K562 (cell line): ENCODE measurements at regions not wholly inside any gene's neighbourhood (a gene's known extent, or its start where the extent isn't known, plus 50 kb on each side); places are given as distances from the start of the nearest gene placed in this dataset.
A peak's percentile ranks its signal among the peaks of the same experiment; 100 is the strongest.

ENCODE experiments used
- ATAC-seq: fragments of 200-7000 bp; cut with Tn5 transposase; 3 replicates; pipeline ENCODE4 v1.9.1; 2020; ENCODE audit warnings: moderate library complexity
- BruUV-seq: library from RNA; stranded (reverse); fragments of 400-500 nt; replicated peaks from 2 replicates; lab custom pipeline; 2021; lab: Mats Ljungman, UMichigan
- CTCF ChIA-PET: fragments of 300-600 bp; formaldehyde crosslinking; extraction: SDS; loops from one replicate; lab custom pipeline; 2021; ENCODE audit warnings: low intra/inter-chr PET ratio; lab: Yijun Ruan, JAX
- POLR2A ChIA-PET: fragments of 300-600, 350-650 bp; sonication (Branson Sonifier 250); formaldehyde crosslinking; extraction: SDS; loops from one replicate; lab custom pipeline; 2021; ENCODE audit warnings: antibody characterized with exemption, inconsistent platforms; lab: Yijun Ruan, JAX
- DNase-seq, 4 experiments: peaks; one replicate each; pipeline versions ENCODE4 v3.0.0 to v3.0.0-alpha.2; 2011 to 2018; ENCODE audit warnings: low spot score in 3 of 4, mixed read lengths in 3 of 4; ENCODE audit errors: extremely low read depth in 1 of 4
- FAIRE-seq: peaks from 2 replicates; lab custom pipeline; 2011; peaks lifted over from hg19 to GRCh38; lab: Jason Lieb, UNC
- H2AFZ ChIP-seq: 2 replicates; pipeline ENCODE4 v1.6.0; 2011; ENCODE audit warnings: low read depth, low read length, control low read depth, inconsistent platforms
- H3K27ac ChIP-seq: fragments of 200-600 bp; 3 replicates; pipeline ENCODE4 v1.8.0; 2011; ENCODE audit warnings: low read depth, mild to moderate bottlenecking, control low read depth, inconsistent platforms, low read length, moderate library complexity, mixed read lengths; ENCODE audit errors: extremely low read depth
- H3K27me3 ChIP-seq, 2 experiments: fragments of 300-600 bp in 1 of 2; 2 replicates in 1 of 2; 3 replicates in 1 of 2; pipeline versions ENCODE4 v1.6.0 to v1.8.0; 2011; ENCODE audit warnings: inconsistent platforms in 2 of 2, low read length in 2 of 2, mild to moderate bottlenecking in 1 of 2, mixed read lengths in 1 of 2, moderate library complexity in 1 of 2; ENCODE audit not compliant: control insufficient read depth in 2 of 2, insufficient read depth in 2 of 2
- H3K36me3 ChIP-seq: fragments of 300-600 bp; 3 replicates; pipeline ENCODE4 v1.8.0; 2011; ENCODE audit warnings: mild to moderate bottlenecking, low read length, inconsistent platforms; ENCODE audit not compliant: control insufficient read depth, insufficient read depth
- H3K4me1 ChIP-seq, 2 experiments: fragments of 200-600 bp in 1 of 2; replicated peaks in 1 of 2; 2 replicates in 1 of 2; 3 replicates in 1 of 2; pipeline versions ENCODE4 v1.5.1 to v1.8.0; 2011; ENCODE audit warnings: inconsistent platforms in 2 of 2, low read length in 2 of 2, mild to moderate bottlenecking in 1 of 2, mixed read lengths in 1 of 2, moderate library complexity in 1 of 2; ENCODE audit not compliant: control insufficient read depth in 2 of 2, insufficient read depth in 2 of 2
- H3K4me2 ChIP-seq: 2 replicates; pipeline ENCODE4 v1.6.1; 2011; ENCODE audit warnings: low read length, control low read depth, inconsistent platforms, mixed read lengths; ENCODE audit not compliant: insufficient read depth
- H3K4me3 ChIP-seq: fragments of 200-600 bp; sonication (generic), shearing (Covaris generic); 2 replicates; pipeline ENCODE4 v1.5.1; 2016; ENCODE audit warnings: control low read depth, inconsistent platforms
- H3K79me2 ChIP-seq: fragments of 200-600 bp; 3 replicates; pipeline ENCODE4 v1.8.0; 2011; ENCODE audit warnings: low read length, inconsistent platforms; ENCODE audit not compliant: control insufficient read depth, insufficient read depth
- H3K9ac ChIP-seq, 2 experiments: 2 replicates each; pipeline versions ENCODE4 v1.6.0 to v1.6.1; 2011; ENCODE audit warnings: low read depth in 2 of 2, low read length in 2 of 2, control low read depth in 1 of 2, inconsistent platforms in 1 of 2, mild to moderate bottlenecking in 1 of 2, mixed read lengths in 1 of 2; ENCODE audit not compliant: insufficient read depth in 1 of 2
- H3K9me1 ChIP-seq: one replicate; pipeline ENCODE4 v1.6.0; 2011; ENCODE audit warnings: inconsistent platforms, mild to moderate bottlenecking, low read length, moderate library complexity; ENCODE audit not compliant: control insufficient read depth, insufficient read depth
- H3K9me3 ChIP-seq: replicated peaks from 2 replicates; pipeline ENCODE4 v1.5.1; 2011; ENCODE audit warnings: low read depth, low read length, inconsistent platforms; ENCODE audit not compliant: control insufficient read depth, insufficient read depth
- H4K20me1 ChIP-seq: replicated peaks from 2 replicates; pipeline ENCODE4 v1.6.1; 2011; ENCODE audit warnings: low read length, inconsistent platforms, mixed read lengths; ENCODE audit not compliant: control insufficient read depth, insufficient read depth
- CEBPB ChIP-seq: fragments of 450-650 bp; IDR thresholded peaks from 2 replicates; pipeline ENCODE4 v1.6.1; 2016; ENCODE audit warnings: missing genetic modification characterization, missing compliant biosample characterization
- CEBPG ChIP-seq, 3 experiments: fragments of 200-800 bp in 1 of 3; sonication (Bioruptor generic) in 1 of 3; sonication (generic) in 1 of 3; formaldehyde crosslinking in 1 of 3; IDR thresholded peaks in 2 of 3; conservative IDR thresholded peaks in 1 of 3; 2 replicates each; pipeline versions ENCODE4 v1.6.1 to v1.8.0; 2016 to 2022; ENCODE audit warnings: missing compliant biosample characterization in 2 of 3, missing genetic modification characterization in 2 of 3, mild to moderate bottlenecking in 1 of 3, missing genetic modification reagents in 1 of 3
- GATA2 ChIP-seq: sonication (generic); formaldehyde crosslinking; IDR thresholded peaks from 2 replicates; pipeline ENCODE4 v1.4.0; 2020; ENCODE audit warnings: mild to moderate bottlenecking, missing genetic modification reagents
- HDGF ChIP-seq: fragments of 450-650 bp; IDR thresholded peaks from 2 replicates; pipeline ENCODE4 v1.6.1; 2016
- HINFP ChIP-seq: fragments of 450-650 bp; conservative IDR thresholded peaks from 2 replicates; pipeline ENCODE4 v1.6.1; 2016; ENCODE audit warnings: missing genetic modification characterization, low read depth, mild to moderate bottlenecking, control low read depth, missing compliant biosample characterization
- KLF13 ChIP-seq: fragments of 450-650 bp; IDR thresholded peaks from 2 replicates; pipeline ENCODE4 v1.6.1; 2016; ENCODE audit warnings: missing genetic modification characterization, low read depth, mild to moderate bottlenecking, missing compliant biosample characterization, moderate library complexity, borderline replicate concordance
- MAFF ChIP-seq: IDR thresholded peaks from 2 replicates; pipeline ENCODE4 v1.6.1; 2012; ENCODE audit warnings: low read length, improper control_type of control experiment
- MAFK ChIP-seq: IDR thresholded peaks from 2 replicates; pipeline ENCODE4 v1.6.1; 2011; ENCODE audit warnings: low read length, improper control_type of control experiment
- MYC ChIP-seq, 2 experiments: fragments of 250-450 bp in 1 of 2; sonication (Bioruptor Pico) in 1 of 2; IDR thresholded peaks; 2 replicates each; pipeline versions ENCODE4 v1.5.1 to v1.6.1; 2012 to 2021; ENCODE audit warnings: low read depth in 2 of 2, borderline replicate concordance in 1 of 2, improper control_type of control experiment in 1 of 2, low read length in 1 of 2, mild to moderate bottlenecking in 1 of 2, moderate library complexity in 1 of 2
- NELFE ChIP-seq: IDR thresholded peaks from 2 replicates; pipeline ENCODE4 v1.6.1; 2011; ENCODE audit warnings: mild to moderate bottlenecking; ENCODE audit not compliant: insufficient read depth, insufficient read length
- RCOR1 ChIP-seq, 2 experiments: IDR thresholded peaks; 2 replicates each; pipeline ENCODE4 v1.6.1; 2012; ENCODE audit warnings: low read depth in 2 of 2, low read length in 2 of 2, borderline replicate concordance in 1 of 2, improper control_type of control experiment in 1 of 2
- RHOXF2B ChIP-seq: fragments of 250-450 bp; sonication (Bioruptor Pico); conservative IDR thresholded peaks from 2 replicates; pipeline ENCODE4 v1.5.1; 2021
- TAF7 ChIP-seq: fragments of 450-650 bp; IDR thresholded peaks from 2 replicates; pipeline ENCODE4 v1.6.1; 2016; ENCODE audit warnings: missing genetic modification characterization, missing compliant biosample characterization
- TSC22D4 ChIP-seq: fragments of 450-650 bp; IDR thresholded peaks from 2 replicates; pipeline ENCODE4 v1.6.1; 2016; ENCODE audit warnings: missing genetic modification characterization, missing biosample characterization, control low read depth
- ZNF316 ChIP-seq: fragments of 450-650 bp; IDR thresholded peaks from 2 replicates; pipeline ENCODE4 v1.6.1; 2016
- WGBS: fragments of 100-300 bp; shearing (Covaris generic); methylation state at CpG from one replicate; pipeline ENCODE4 v1.1.6; 2016; ENCODE audit warnings: low coverage, mixed read lengths; ENCODE audit not compliant: insufficient coverage; ENCODE audit errors: missing lambda C conversion rate; 5-methylcytosine and 5-hydroxymethylcytosine counted together
- in situ Hi-C: fragments of 300-500 bp; cut with MboI; formaldehyde crosslinking; loops from 4 replicates; pipeline ENCODE4 v1.15.0; 2018; ENCODE audit warnings: inconsistent platforms, mixed read lengths
- intact Hi-C: fragments of 100-400 bp; cut with micrococcal nuclease; formaldehyde crosslinking; loops from 2 replicates; pipeline ENCODE4 v1.14.2; 2022

- TF ChIP-seq MAFK (0 out of 2 replicates have a peak, but pooled peaks have one; percentile 4), CEBPG (CRISPR knock-in tag; IDR thresholded peaks at IDR 0.05) (no peak), CEBPG (tag; conservative IDR thresholded peaks at IDR 0.05 in 1 of 2, IDR thresholded peaks at IDR 0.05 in 1 of 2) (peak in 1 of 2 experiments; percentile 69; a peak in 2 of 4 replicates), NELFE (peak; percentile 31), CEBPB (tag) (peak; percentile 90), HDGF (no peak)
- Histone ChIP-seq H3K9me1 (no peaks in the 10 kb centered on the region), H3K4me1 (peaks cover 0 to 4% of the 10 kb centered on the region in 2 experiments; a peak in 1 of 5 replicates), H3K4me3 (no peak overlapping the region), H3K27ac (no peak overlapping the region), H4K20me1 (no peaks in the 10 kb centered on the region), H3K9ac (no peak overlapping the region), H3K4me2 (no peak overlapping the region), H2AFZ (no peak overlapping the region), H3K79me2 (no peaks in the 10 kb centered on the region), H3K36me3 (no peaks in the 10 kb centered on the region), H3K27me3 (peaks cover 12 to 22% of the 10 kb centered on the region in 2 experiments), H3K9me3 (no peaks in the 10 kb centered on the region)
- no peak for DNase-seq
- in situ Hi-C loops (no loop called here), intact Hi-C loops (loop anchor here (5.0 kb wide), 2 partner anchors 42 to 92 kb away; no protein-coding TSS in a partner anchor)
- 0% methylated on average over 1 of the region's 1 CpG for WGBS
- FAIRE-seq, result no peak
- ChIA-PET POLR2A (interaction anchor here (0.6 to 5.2 kb wide), 14 partner anchors 8 to 156 kb away, joined by 3 to 38 read pairs (median 4); no protein-coding TSS in a partner anchor), CTCF (interaction anchor here (1.5 kb wide), 1 partner anchor 41 kb away, joined by 3 read pairs; no protein-coding TSS in a partner anchor)
- ATAC-seq, result no peak
- BruUV-seq, result no TSS peak
Measured at GRCh38 chr22:22154040-22154439, 90.5 kb upstream of the VPREB1 start.

GRCh38 chr22:22151308-22151707 is 93.3 kb upstream of the VPREB1 start:
- no peak for DNase-seq
- Histone ChIP-seq H3K36me3 (no peaks in the 10 kb centered on the region), H2AFZ (no peak overlapping the region), H4K20me1 (no peaks in the 10 kb centered on the region), H3K27me3 (peaks cover 15 to 35% of the 10 kb centered on the region in 2 experiments), H3K4me2 (no peak overlapping the region), H3K4me3 (no peak overlapping the region), H3K9me1 (no peaks in the 10 kb centered on the region), H3K79me2 (no peaks in the 10 kb centered on the region), H3K9ac (no peak overlapping the region), H3K27ac (no peak overlapping the region), H3K9me3 (no peaks in the 10 kb centered on the region), H3K4me1 (no peaks in the 10 kb centered on the region)
- POLR2A ChIA-PET, result interaction anchor here (2.1 to 5.2 kb wide), 4 partner anchors 8 to 25 kb away, joined by 9 to 38 read pairs (median 21); no protein-coding TSS in a partner anchor
- intact Hi-C loops (loop anchor here (5.0 kb wide), 2 partner anchors 39 to 89 kb away; no protein-coding TSS in a partner anchor), in situ Hi-C loops (no loop called here)
- ATAC-seq, result no peak
- no TSS peak for BruUV-seq
- CTCF ChIA-PET, result interaction anchor here (0.5 kb wide), 1 partner anchor 208 kb away, joined by 3 read pairs; no protein-coding TSS in a partner anchor
- FAIRE-seq, result no peak
- 1% methylated on average over 2 of the region's 2 CpGs for WGBS
- no peak for TF ChIP-seq MYC (IDR thresholded peaks at IDR 0.05; ENCODE audit: low read depth, low read length)
- no peak for TF ChIP-seq MYC (CRISPR knock-in tag; IDR thresholded peaks at IDR 0.05; ENCODE audit: borderline replicate concordance, low read depth)
- TF ChIP-seq HINFP (tag), result 0 out of 2 replicates have a peak, but pooled peaks have one; percentile 31
- TF ChIP-seq KLF13 (tag), result no peak
- peak; percentile 18; the same call in 1 of the 2 replicates for TF ChIP-seq TAF7
- TF ChIP-seq RCOR1 (IDR thresholded peaks at IDR 0.05; ENCODE audit: borderline replicate concordance in 1 of 2, low read depth in 2 of 2, low read length in 2 of 2), result no peak
- TF ChIP-seq GATA2 (CRISPR knock-in tag), result no peak
- TF ChIP-seq TSC22D4 (tag), result peak; percentile 91; the same call in 1 of the 2 replicates
- TF ChIP-seq MAFF, result no peak
- no peak for TF ChIP-seq ZNF316
- no peak for TF ChIP-seq RHOXF2B (CRISPR knock-in tag)
